ENCODE measurements at regions not wholly inside any gene's neighbourhood (a gene's known extent, or its start where the extent isn't known, plus 50 kb on each side); places are given as distances from the start of the nearest gene placed in this dataset.

GRCh38 chr13:50124536-50125303, 109.5 kb downstream of the KCNRG start:
- TF ChIP-seq POLR2A (IDR thresholded peaks at IDR 0.05), result no peak
- no peak for TF ChIP-seq CTCF (IDR thresholded peaks at IDR 0.05)
